ENCODE measurements at regions not wholly inside any gene's neighbourhood (a gene's known extent, or its start where the extent isn't known, plus 50 kb on each side); places are given as distances from the start of the nearest gene placed in this dataset.
A peak's percentile ranks its signal among the peaks of the same experiment; 100 is the strongest.

- TF ChIP-seq TAF1 (IDR thresholded peaks at IDR 0.05; ENCODE audit: borderline replicate concordance, low read depth, low read length) = no peak
- peak; percentile 27 for TF ChIP-seq CTCF (IDR thresholded peaks at IDR 0.05)
- TF ChIP-seq RAD21 (IDR thresholded peaks at IDR 0.05; ENCODE audit: low read length) = no peak
- no peak for TF ChIP-seq POLR2AphosphoS5 (IDR thresholded peaks at IDR 0.05; ENCODE audit: low read depth, low read length)
- no peak for TF ChIP-seq PBX3 (IDR thresholded peaks at IDR 0.05)
Observed at GRCh38 chrX:33465137-33465536, 253.8 kb upstream of the DMD start.

Measured in SK-N-SH (cell line).